ENCODE measurements at regions not wholly inside any gene's neighbourhood (a gene's known extent, or its start where the extent isn't known, plus 50 kb on each side); places are given as distances from the start of the nearest gene placed in this dataset.
"Not testable (repeated sequence)": the region's sequence is repeated elsewhere in the genome, so short reads cannot be mapped to it uniquely, and the experiment has no call there.

- peak; percentile 4 for DNase-seq (ENCODE audit: low read depth)
These were observed 1393.3 kb downstream of the CDY2B start for GRCh38 chrY:16486696-16487215.

GRCh38 chrY:16480031-16480430 lies 1400.0 kb downstream of the CDY2B start:
- no peak for DNase-seq (ENCODE audit: low read depth)

- DNase-seq (ENCODE audit: low read depth) = peak; percentile 0
These were observed 1406.0 kb downstream of the CDY2B start for GRCh38 chrY:16474053-16474452.

GRCh38 chrY:16454799-16455198 lies 1425.2 kb downstream of the CDY2B start:
- DNase-seq (ENCODE audit: low read depth) = no peak

- DNase-seq (ENCODE audit: low read depth) = no peak
These were observed 1433.9 kb downstream of the CDY2B start for GRCh38 chrY:16446152-16446551.

- not testable (repeated sequence) for DNase-seq (ENCODE audit: low read depth)
These were observed 1470.7 kb downstream of the CDY2B start for GRCh38 chrY:16409206-16409923.

GRCh38 chrY:16379458-16379857 lies 1500.6 kb downstream of the CDY2B start:
- DNase-seq (ENCODE audit: low read depth) = not testable (repeated sequence)

- DNase-seq (ENCODE audit: low read depth) = not testable (repeated sequence)
These were observed 1538.4 kb downstream of the CDY2B start for GRCh38 chrY:16341592-16341991.

- DNase-seq (ENCODE audit: low read depth) = not testable (repeated sequence)
These were observed 1549.8 kb downstream of the CDY2B start for GRCh38 chrY:16330032-16330758.

GRCh38 chrY:16329135-16329820 lies 1550.7 kb downstream of the CDY2B start:
- DNase-seq (ENCODE audit: low read depth) = not testable (repeated sequence)
